NB4 (cell line): ENCODE measurements at regions not wholly inside any gene's neighbourhood (a gene's known extent, or its start where the extent isn't known, plus 50 kb on each side); places are given as distances from the start of the nearest gene placed in this dataset.
"Not testable (repeated sequence)": the region's sequence is repeated elsewhere in the genome, so short reads cannot be mapped to it uniquely, and the experiment has no call there.

Experiments used
- DNase-seq: peaks from one replicate; pipeline ENCODE4 v3.0.0; 2010; ENCODE audit warnings: low read depth
- H3K4me3 ChIP-seq: one replicate; pipeline ENCODE4 v1.5.1; 2011; ENCODE audit warnings: mild to moderate bottlenecking, low read depth, low read length, moderate library complexity
- CTCF ChIP-seq: IDR thresholded peaks from one replicate; pipeline ENCODE4 v1.5.1; 2012; ENCODE audit warnings: low read depth, low read length
- MAX ChIP-seq: IDR thresholded peaks from 2 replicates; pipeline ENCODE4 v1.6.1; 2011; ENCODE audit warnings: low read depth, low read length
- MYC ChIP-seq: IDR thresholded peaks from 2 replicates; pipeline ENCODE4 v1.6.1; 2011; ENCODE audit warnings: low read depth, low read length
- POLR2A ChIP-seq: IDR thresholded peaks from 2 replicates; pipeline ENCODE4 v1.6.1; 2011; ENCODE audit warnings: mild to moderate bottlenecking; ENCODE audit not compliant: insufficient read length; ENCODE audit errors: extremely low read depth

GRCh38 chr3:6022621-6023020 is 835.1 kb downstream of the EDEM1 start:
- DNase-seq = no peak
- no peak overlapping the region for H3K4me3 ChIP-seq
- TF ChIP-seq MAX (no peak), MYC (no peak), POLR2A (no peak), CTCF (no peak)

- no peak for TF ChIP-seq CTCF
- no peak for TF ChIP-seq POLR2A
- TF ChIP-seq MAX = no peak
- TF ChIP-seq MYC = no peak
- no peak for DNase-seq
These were observed 835.9 kb upstream of the GRM7 start for GRCh38 chr3:6025032-6025431.

GRCh38 chr3:6030648-6031047 is 830.3 kb upstream of the GRM7 start:
- H3K4me3 ChIP-seq, DNase-seq: not testable (repeated sequence)

More at GRCh38 chr3:6025032-6025431, 835.9 kb upstream of the GRM7 start:
- no peak overlapping the region for H3K4me3 ChIP-seq

GRCh38 chr3:6035626-6036025 is 825.3 kb upstream of the GRM7 start:
- no peak for DNase-seq
- H3K4me3 ChIP-seq = no peak overlapping the region
- TF ChIP-seq MYC (no peak), MAX (no peak), POLR2A (no peak), CTCF (no peak)

GRCh38 chr3:6039971-6040370 is 820.9 kb upstream of the GRM7 start:
- no peak overlapping the region for H3K4me3 ChIP-seq
- TF ChIP-seq CTCF (no peak), POLR2A (no peak), MYC (no peak), MAX (no peak)
- no peak for DNase-seq

- H3K4me3 ChIP-seq = no peak overlapping the region
- no peak for DNase-seq
- TF ChIP-seq CTCF (no peak), POLR2A (no peak), MAX (no peak), MYC (no peak)
These were observed 819.0 kb upstream of the GRM7 start for GRCh38 chr3:6041894-6042293.

GRCh38 chr3:6047016-6047415 is 813.9 kb upstream of the GRM7 start:
- no peak overlapping the region for H3K4me3 ChIP-seq
- TF ChIP-seq CTCF (no peak), MAX (no peak), POLR2A (no peak), MYC (no peak)
- no peak for DNase-seq
